H1 (cell line): ENCODE measurements at regions not wholly inside any gene's neighbourhood (a gene's known extent, or its start where the extent isn't known, plus 50 kb on each side); places are given as distances from the start of the nearest gene placed in this dataset.

ENCODE experiments used
- BCL11A ChIP-seq, 2 experiments: IDR thresholded peaks; one replicate each; pipeline ENCODE4 v1.6.1; 2011; ENCODE audit warnings: low read depth in 2 of 2, low read length in 2 of 2, mild to moderate bottlenecking in 2 of 2
- CHD7 ChIP-seq: fragments of 300-600 bp; sonication (generic); IDR thresholded peaks from 2 replicates; pipeline ENCODE4 v1.7.1; 2012; ENCODE audit warnings: low read length, moderate library complexity, mild to moderate bottlenecking, inconsistent platforms; ENCODE audit not compliant: insufficient replicate concordance
- HDAC6 ChIP-seq: IDR thresholded peaks from one replicate; pipeline ENCODE4 v1.7.1; 2012; ENCODE audit warnings: low read depth, mild to moderate bottlenecking, inconsistent platforms, low read length, moderate library complexity
- POU5F1 ChIP-seq: IDR thresholded peaks from 2 replicates; pipeline ENCODE4 v1.6.1; 2011; ENCODE audit warnings: low read depth, mild to moderate bottlenecking, low read length, moderate library complexity
- SRF ChIP-seq: IDR thresholded peaks from 2 replicates; pipeline ENCODE4 v1.6.1; 2011; ENCODE audit warnings: mild to moderate bottlenecking, low read depth, low read length, moderate library complexity
- TCF12 ChIP-seq: IDR thresholded peaks from 2 replicates; pipeline ENCODE4 v1.6.1; 2011; ENCODE audit warnings: low read depth, mild to moderate bottlenecking, low read length
- YY1 ChIP-seq: IDR thresholded peaks from 2 replicates; pipeline ENCODE4 v1.6.1; 2011; ENCODE audit warnings: low read depth, mild to moderate bottlenecking, low read length

DNA sequence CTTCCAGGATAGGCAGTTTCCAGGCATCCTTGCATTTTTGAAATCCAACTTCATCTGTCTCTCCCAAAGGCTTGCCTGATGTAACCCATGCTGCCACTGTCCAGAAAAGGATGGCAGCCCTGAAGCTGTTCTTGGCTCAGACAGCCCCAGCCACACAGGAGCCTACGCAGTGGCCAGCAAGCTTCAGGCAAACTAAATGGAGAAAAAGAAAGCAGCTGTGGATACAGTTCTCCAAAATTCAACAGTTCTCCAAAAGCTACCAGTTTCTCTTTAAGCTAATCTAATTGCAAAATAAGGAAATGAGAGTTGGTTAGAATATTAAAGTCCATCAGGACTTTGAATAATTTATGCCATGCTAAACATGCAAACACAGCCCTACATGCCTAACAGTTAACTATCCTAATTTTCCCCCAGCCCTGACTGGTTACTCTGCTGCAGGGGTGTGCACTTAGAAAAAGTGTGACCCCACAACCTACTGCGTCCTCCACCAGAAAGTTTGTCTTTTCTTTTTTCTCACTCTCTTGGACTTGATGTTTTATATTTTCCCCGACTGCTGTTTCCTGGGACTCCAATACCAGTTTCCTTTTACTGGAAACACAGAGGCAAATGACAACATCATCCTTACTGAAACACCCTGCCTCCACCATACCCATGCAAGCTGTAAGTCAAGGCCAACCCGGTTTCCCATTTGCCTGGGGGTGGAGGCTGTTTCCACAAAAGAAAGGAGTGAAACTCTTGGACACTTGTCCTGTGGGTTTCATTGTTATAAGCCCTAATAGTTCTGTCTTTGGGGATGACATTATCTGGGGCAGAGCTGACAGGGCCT lies 69.1 kb upstream of the OR5AN1 start (continued):
- TF ChIP-seq CHD7: no peak
- TF ChIP-seq YY1: no peak
- no peak for TF ChIP-seq TCF12
- no peak for TF ChIP-seq POU5F1
- no peak for TF ChIP-seq SRF
- no peak for TF ChIP-seq HDAC6
- TF ChIP-seq BCL11A (IDR thresholded peaks at IDR 0.05; ENCODE audit: low read depth in 2 of 2, low read length in 2 of 2): no peak
